GM18907 (cell line): ENCODE measurements at regions not wholly inside any gene's neighbourhood (a gene's known extent, or its start where the extent isn't known, plus 50 kb on each side); places are given as distances from the start of the nearest gene placed in this dataset.
"Not testable (repeated sequence)": the region's sequence is repeated elsewhere in the genome, so short reads cannot be mapped to it uniquely, and the experiment has no call there.

Experiments used
- ATAC-seq: cut with Tn5 transposase; IDR thresholded peaks from one replicate; pipeline ENCODE4 v1.9.1; 2021; ENCODE audit warnings: mild to moderate bottlenecking, moderate library complexity; ENCODE audit not compliant: unreplicated experiment

DNA sequence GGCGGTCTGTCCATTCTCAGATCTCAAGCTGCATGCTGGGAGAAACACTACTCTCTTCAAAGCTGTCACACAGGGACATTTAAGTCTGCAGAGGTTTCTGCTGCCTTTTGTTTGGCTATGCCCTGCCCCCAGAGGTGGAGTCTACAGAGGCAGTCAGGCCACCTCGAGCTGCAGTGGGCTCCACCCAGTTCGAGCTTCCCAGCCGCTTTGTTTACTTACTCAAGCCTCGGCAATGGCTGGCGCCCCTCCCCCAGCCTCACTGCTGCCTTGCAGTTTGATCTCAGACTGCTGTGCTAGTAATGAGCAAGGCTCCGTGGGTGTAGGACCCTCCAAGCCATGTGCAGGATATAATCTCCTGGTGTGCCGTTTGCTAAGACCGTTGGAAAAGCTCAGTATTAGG lies 486.1 kb downstream of the DTWD2 start:
- not testable (repeated sequence) for ATAC-seq

GRCh38 chr5:118491351-118491750 lies 497.0 kb downstream of the DTWD2 start:
- no peak for ATAC-seq

DNA sequence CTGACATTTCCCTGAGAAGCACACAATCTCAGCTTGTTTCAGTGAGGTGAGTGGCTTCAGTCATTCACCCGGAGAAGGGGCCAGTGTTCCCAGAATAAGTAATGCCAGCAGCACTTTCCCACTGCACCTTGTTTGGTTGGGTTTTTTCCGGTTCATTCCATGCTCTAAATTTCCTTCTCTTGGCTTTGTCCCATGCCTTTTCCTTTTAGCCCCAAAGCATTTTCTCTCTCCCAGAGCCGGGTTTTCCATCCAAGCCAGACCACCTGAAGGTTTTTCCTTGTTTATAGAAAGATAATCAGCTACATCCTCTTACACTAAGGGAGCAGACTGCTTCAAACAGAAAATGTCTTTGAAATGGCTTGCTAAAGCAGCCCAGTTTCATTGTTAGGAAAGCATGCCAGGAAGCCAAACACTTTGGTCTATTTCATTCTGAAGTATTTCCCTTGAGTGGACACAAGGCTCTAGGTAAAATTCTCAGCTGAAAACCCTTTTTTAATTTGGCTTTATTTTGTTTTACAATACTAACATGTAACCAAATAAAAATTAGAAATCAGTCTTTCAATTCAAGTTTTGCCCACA lies 501.6 kb downstream of the DTWD2 start:
- no peak for ATAC-seq

GRCh38 chr5:118479285-118479684 lies 509.1 kb downstream of the DTWD2 start:
- ATAC-seq, result no peak

DNA sequence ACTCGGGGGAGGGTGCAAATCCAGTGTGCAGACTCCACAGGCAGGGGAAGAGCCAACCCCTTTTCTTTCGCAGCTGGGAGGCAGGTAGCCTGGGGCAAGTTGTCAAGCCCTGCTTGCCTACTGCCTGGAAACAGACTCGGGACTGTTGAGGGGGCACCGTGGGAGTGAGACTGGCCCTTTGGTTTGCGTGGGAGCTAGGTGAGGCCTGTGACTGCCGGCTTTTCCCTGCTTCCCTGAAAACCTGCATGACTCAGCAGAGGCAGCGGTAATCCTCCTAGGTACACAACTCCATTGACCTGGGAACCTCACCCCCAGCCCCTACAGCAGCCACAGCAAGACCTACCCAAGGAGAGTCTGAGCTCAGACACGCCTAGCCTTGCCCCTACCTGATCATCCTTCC lies 509.5 kb downstream of the DTWD2 start:
- no peak for ATAC-seq

DNA sequence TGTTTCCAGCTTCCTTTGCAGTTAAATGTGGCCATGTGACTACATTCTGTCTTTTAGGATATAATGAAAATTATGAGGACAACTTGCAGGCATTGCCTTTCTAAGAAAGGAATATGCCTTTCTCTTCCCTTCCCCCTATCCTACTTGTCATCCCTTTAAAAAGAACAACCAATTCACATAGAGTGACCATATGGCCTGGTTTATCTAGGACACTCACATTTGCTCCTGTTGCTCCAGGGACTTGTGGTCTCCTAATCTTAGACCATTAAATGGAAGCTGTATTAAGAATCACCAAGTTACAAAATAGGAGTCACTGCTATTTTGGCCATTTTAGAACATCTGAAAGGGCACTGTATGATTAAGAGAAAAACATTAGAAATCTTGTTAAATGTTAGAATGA lies 520.3 kb downstream of the DTWD2 start:
- no peak for ATAC-seq

DNA sequence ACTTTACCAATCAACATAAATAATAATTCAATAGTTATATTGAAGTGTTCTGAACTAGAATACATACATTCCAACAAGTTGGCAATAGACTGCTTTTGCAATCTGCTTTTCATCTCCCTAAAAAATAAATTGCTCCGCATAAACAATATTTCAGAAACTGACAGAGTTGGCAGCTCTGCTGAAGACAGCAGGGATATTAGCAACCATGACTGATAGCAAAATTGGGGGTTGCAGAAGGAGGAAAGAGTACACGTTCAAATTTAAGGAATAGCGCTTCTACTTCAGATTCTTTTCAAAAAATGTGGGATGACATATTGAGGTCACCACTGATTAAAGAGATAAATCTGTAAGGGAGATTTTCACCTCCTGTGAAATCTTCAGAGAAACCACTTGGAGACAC lies 521.2 kb downstream of the DTWD2 start:
- no peak for ATAC-seq

DNA sequence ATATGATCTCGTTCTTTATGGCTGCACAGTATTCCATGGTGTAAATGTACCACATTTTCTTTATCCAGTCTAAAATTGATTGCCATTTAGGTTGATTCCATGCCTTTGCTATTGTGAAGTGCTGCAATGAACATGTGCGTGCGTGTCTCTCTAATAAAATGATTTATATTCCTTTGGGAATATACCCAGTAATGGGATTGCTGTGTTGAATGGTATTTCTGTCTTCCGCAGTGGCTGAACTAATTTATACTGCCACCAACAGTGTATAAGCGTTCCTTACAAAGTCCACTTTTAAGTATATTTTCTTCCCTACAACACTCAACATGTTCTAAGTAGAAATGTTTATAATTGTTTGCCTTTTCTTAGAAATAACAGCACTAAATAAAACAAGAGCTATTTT lies 521.9 kb downstream of the DTWD2 start:
- no peak for ATAC-seq

GRCh38 chr5:118462276-118462675 lies 526.1 kb downstream of the DTWD2 start:
- not testable (repeated sequence) for ATAC-seq

GRCh38 chr5:118461436-118461835 lies 526.9 kb downstream of the DTWD2 start:
- ATAC-seq, result no peak

DNA sequence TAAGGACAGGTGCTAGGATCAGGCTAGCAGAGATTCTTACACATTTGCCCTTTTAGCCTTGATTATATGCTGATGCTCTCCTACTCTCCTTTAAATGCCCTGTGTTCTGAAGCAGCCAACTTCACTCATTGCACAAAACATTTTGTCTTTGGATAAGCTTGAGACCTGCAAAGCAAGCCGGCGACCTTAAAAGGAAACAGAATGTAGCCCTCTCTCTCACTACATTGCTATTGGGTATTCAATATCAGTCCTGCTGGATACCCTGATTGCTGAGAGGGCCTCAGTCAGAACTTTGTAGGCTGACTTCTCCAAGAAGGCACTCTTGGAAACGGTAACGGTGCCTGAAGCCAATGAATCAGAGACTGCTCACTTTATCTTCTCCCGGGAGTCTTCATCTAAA lies 528.9 kb downstream of the DTWD2 start:
- ATAC-seq, result no peak

GRCh38 chr5:118456085-118456484 lies 532.3 kb downstream of the DTWD2 start:
- ATAC-seq, result no peak

- no peak for ATAC-seq
Observed at GRCh38 chr5:118451697-118452247, 536.6 kb downstream of the DTWD2 start.

GRCh38 chr5:118450554-118451332 lies 537.6 kb downstream of the DTWD2 start:
- no peak for ATAC-seq

DNA sequence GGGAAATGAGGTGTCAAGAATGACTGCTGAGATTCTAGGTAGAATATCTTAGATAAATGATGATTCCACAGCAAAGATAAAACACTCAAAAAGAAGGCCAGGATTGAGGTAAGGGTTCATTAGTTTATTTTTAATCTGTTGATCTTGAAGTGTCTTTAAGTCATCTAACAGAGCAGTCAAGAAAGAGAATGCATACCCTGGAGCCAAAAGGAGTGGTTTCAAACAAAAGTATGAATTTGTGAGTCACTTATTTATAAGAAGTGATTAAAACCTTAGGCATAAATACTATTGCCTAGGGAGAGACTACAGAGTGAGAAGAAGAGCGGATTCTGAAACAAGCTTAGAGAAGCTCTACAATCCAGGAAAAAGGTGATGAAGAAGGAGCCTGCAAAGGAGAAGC lies 541.0 kb downstream of the DTWD2 start:
- no peak for ATAC-seq

DNA sequence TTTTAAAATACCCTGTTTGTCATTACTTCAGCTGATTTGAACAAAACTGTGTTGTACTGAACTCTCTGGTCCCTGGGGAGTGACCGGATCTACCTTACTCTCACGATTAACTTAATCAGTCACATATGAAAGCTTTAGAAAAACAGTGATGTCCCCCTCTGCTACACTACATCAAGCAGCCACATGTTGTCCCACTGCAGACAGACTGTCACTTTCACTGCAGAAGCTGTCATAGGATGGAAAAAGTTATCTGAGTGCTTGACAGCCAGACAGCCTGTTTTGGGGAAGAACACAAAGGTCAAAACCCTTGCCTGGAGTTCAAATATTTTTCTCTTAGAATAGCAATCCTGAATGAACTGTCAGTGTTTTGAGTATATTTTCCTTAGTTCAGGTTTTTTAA lies 546.4 kb downstream of the DTWD2 start:
- no peak for ATAC-seq

DNA sequence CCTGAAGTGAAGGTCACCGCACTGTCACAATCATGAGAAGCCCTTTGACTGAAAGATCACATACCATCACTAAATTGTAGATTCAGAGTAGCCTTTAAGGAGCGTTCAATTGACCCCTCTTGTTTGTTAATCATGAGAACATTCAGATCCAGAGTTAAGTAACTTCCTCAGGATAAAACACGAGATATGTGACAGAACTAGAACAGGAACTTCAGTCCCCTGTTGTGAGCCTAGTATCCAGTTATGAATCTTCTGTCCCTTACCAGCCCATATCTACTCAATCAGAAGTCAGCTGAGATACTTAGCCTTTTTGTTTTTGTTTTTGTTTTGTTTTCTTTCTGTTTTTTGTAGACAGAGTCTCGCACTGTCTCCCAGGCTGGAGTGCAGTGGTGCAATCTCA lies 547.3 kb downstream of the DTWD2 start:
- ATAC-seq, result no peak

DNA sequence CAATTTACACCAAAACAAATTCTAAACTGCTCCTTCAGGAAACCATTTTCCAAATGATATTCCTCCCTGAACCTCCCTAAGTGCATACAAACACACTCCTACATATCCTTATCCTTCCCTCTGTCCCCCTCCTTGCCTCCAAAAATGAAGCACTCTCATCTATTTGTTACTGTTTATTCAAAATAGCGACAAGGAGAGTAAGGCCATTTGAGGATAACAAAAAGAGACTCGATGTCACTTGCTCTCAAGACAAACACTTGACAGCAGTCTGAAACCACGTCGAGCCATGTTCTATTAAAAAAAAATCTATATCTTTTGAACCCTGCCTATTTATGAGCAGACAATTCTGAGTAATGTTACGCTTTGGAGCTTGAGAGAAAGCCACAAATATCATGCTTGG lies 547.9 kb downstream of the DTWD2 start:
- ATAC-seq, result no peak

- ATAC-seq, result no peak
Observed at GRCh38 chr5:118439831-118440230, 548.5 kb downstream of the DTWD2 start.

DNA sequence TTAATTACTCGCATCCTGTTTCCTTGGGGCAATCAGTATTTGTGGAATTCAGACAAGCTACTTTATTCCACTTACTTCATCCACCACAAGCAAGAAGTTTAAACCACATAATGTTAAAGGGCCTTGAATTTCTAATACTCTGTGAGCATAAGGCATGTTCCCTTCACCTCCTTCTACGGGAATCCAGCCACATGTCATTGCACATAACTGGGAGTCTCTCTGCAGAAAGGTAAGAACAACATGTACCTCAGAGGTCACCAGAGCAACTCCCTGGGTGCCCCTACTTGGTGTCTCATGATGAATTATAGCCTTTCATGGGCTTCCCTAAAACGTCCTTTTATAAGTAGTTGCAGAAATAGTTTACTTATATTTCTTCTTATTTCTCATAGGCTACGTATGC lies 553.2 kb downstream of the DTWD2 start:
- ATAC-seq, result no peak

GRCh38 chr5:118434522-118434921 lies 553.8 kb downstream of the DTWD2 start:
- no peak for ATAC-seq

DNA sequence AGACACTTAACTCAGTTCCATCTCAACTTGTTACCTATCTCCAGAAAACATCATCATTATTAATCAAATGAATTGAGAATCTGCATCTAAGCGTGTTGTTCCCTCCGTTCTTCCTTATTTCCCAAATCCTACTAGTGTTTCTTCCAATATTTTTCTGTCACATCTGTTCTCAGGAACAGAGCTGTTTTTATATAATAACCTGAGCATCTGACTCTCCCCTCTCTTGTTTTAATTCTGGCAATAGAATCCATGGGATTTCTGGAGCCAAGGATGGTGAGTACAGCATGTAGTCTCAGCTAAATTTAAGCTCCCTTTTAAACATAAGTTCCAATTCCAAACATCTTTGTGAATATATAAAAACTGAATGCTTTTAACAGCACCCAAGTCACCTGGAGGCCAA lies 558.3 kb downstream of the DTWD2 start:
- no peak for ATAC-seq

- no peak for ATAC-seq
Observed at GRCh38 chr5:118407958-118408357, 580.4 kb downstream of the DTWD2 start.
